ENCODE measurements at regions not wholly inside any gene's neighbourhood (a gene's known extent, or its start where the extent isn't known, plus 50 kb on each side); places are given as distances from the start of the nearest gene placed in this dataset.
A peak's percentile ranks its signal among the peaks of the same experiment; 100 is the strongest.

DNA sequence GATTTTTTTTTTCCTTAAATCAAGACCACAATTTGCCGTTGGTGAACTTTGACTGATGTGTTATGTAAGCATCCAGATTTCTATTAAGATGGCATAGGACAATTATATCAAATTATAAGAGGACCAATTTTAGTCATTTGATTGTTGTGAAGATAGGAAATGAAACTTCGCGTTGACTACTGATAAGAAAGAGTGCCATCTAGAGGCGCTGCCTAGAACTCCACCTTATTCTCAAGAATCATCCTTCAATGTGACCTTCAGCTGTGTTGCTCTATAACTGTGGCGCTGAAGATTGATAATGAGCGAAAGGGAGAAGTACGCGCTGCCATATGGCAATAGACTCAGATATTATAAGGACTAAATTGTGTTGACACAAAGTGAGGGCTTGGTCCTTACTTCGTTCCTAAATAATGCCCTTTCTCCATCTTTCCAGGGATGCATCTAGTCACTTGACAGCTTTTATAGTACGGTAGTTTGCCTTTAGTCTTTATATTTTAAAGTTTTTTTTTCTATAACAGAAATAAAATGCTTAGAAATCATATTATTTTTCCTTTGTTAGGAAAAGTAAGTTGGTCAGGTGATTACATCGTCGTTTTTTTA is 350.8 kb upstream of the STXBP6 start:
- no peaks in the 10 kb centered on the region for H3K27me3 ChIP-seq (ENCODE audit: control insufficient read depth, insufficient read depth, low read length)
- TF ChIP-seq, protein P1, sequence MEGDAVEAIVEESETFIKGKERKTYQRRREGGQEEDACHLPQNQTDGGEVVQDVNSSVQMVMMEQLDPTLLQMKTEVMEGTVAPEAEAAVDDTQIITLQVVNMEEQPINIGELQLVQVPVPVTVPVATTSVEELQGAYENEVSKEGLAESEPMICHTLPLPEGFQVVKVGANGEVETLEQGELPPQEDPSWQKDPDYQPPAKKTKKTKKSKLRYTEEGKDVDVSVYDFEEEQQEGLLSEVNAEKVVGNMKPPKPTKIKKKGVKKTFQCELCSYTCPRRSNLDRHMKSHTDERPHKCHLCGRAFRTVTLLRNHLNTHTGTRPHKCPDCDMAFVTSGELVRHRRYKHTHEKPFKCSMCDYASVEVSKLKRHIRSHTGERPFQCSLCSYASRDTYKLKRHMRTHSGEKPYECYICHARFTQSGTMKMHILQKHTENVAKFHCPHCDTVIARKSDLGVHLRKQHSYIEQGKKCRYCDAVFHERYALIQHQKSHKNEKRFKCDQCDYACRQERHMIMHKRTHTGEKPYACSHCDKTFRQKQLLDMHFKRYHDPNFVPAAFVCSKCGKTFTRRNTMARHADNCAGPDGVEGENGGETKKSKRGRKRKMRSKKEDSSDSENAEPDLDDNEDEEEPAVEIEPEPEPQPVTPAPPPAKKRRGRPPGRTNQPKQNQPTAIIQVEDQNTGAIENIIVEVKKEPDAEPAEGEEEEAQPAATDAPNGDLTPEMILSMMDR (conservative IDR thresholded peaks at IDR 0.05 in 1 of 2, IDR thresholded peaks at IDR 0.05 in 1 of 2; ENCODE audit: low read depth in 1 of 2, low read length in 2 of 2) = peak; percentile 69 to 82
- TF ChIP-seq EZH2 (IDR thresholded peaks at IDR 0.05; ENCODE audit: low read length, missing control alignments) = no peak
- no peaks in the 10 kb centered on the region for H3K4me1 ChIP-seq (ENCODE audit: control insufficient read depth, extremely low read depth, insufficient read depth, low read length)
- no peak overlapping the region for H3K27ac ChIP-seq (ENCODE audit: insufficient read depth, low read length)
- no peaks in the 10 kb centered on the region for H3K79me2 ChIP-seq (ENCODE audit: control insufficient read depth, insufficient read depth, low read length)
- H3K36me3 ChIP-seq (ENCODE audit: control insufficient read depth, insufficient read depth, low read length) = no peaks in the 10 kb centered on the region
- no peak overlapping the region for H3K9ac ChIP-seq (ENCODE audit: insufficient read depth, low read length)
- H3K9me3 ChIP-seq (ENCODE audit: control insufficient read depth, insufficient read depth, low read depth, low read length) = no peaks in the 10 kb centered on the region
- peak; percentile 31 to 50 for DNase-seq (ENCODE audit: low read depth in 2 of 2)
- H2AFZ ChIP-seq (ENCODE audit: low read length) = no peak overlapping the region
- H3K4me3 ChIP-seq (replicated peaks in 1 of 4; ENCODE audit: control extremely low read depth in 1 of 4, insufficient read depth in 1 of 4, low read depth in 3 of 4, low read length in 4 of 4) = no peak overlapping the region
- H4K20me1 ChIP-seq (ENCODE audit: control insufficient read depth, extremely low read depth, insufficient read depth, low read length) = no peaks in the 10 kb centered on the region
- H3K4me2 ChIP-seq (ENCODE audit: extremely low read depth, insufficient read depth, low read length) = no peak overlapping the region

DNA sequence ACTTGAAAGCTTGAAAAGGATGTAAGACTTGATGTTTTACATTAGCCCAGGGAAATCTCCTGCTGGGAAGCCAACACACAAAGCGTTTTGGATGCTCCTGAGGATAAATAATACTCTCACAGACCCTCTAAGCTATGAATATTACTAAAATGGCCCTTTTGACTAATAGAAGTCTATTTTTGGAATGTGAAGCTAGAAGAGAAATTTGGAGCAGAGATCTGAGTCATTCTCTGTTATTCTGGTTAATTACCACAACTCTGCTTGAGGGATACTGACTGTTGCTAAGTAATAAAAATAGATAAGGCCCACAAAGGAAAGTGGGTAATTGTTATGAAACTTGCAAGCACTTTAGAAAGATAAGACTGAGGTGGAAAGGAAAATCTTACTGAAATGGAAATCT is 346.2 kb upstream of the STXBP6 start:
- TF ChIP-seq EZH2 (IDR thresholded peaks at IDR 0.05; ENCODE audit: low read length, missing control alignments) = no peak
- TF ChIP-seq, protein P1 (conservative IDR thresholded peaks at IDR 0.05 in 1 of 2, IDR thresholded peaks at IDR 0.05 in 1 of 2; ENCODE audit: low read depth in 1 of 2, low read length in 2 of 2) = no peak
- H3K36me3 ChIP-seq (ENCODE audit: control insufficient read depth, insufficient read depth, low read length) = no peaks in the 10 kb centered on the region
- H4K20me1 ChIP-seq (ENCODE audit: control insufficient read depth, extremely low read depth, insufficient read depth, low read length) = no peaks in the 10 kb centered on the region
- no peak overlapping the region for H3K4me2 ChIP-seq (ENCODE audit: extremely low read depth, insufficient read depth, low read length)
- no peak overlapping the region for H3K27ac ChIP-seq (ENCODE audit: insufficient read depth, low read length)
- no peaks in the 10 kb centered on the region for H3K9me3 ChIP-seq (ENCODE audit: control insufficient read depth, insufficient read depth, low read depth, low read length)
- H3K79me2 ChIP-seq (ENCODE audit: control insufficient read depth, insufficient read depth, low read length) = no peaks in the 10 kb centered on the region
- H3K9ac ChIP-seq (ENCODE audit: insufficient read depth, low read length) = no peak overlapping the region
- H2AFZ ChIP-seq (ENCODE audit: low read length) = no peak overlapping the region
- no peaks in the 10 kb centered on the region for H3K27me3 ChIP-seq (ENCODE audit: control insufficient read depth, insufficient read depth, low read length)
- DNase-seq (ENCODE audit: low read depth in 2 of 2) = peak in 1 of 2 donors; percentile 7
- no peak overlapping the region for H3K4me3 ChIP-seq (replicated peaks in 1 of 4; ENCODE audit: control extremely low read depth in 1 of 4, insufficient read depth in 1 of 4, low read depth in 3 of 4, low read length in 4 of 4)
- H3K4me1 ChIP-seq (ENCODE audit: control insufficient read depth, extremely low read depth, insufficient read depth, low read length) = no peaks in the 10 kb centered on the region

- no peak for DNase-seq (ENCODE audit: low read depth in 2 of 2)
- Histone ChIP-seq H3K36me3 (ENCODE audit: control insufficient read depth, insufficient read depth, low read length) (no peaks in the 10 kb centered on the region), H3K4me1 (ENCODE audit: control insufficient read depth, extremely low read depth, insufficient read depth, low read length) (no peaks in the 10 kb centered on the region), H4K20me1 (ENCODE audit: control insufficient read depth, extremely low read depth, insufficient read depth, low read length) (no peaks in the 10 kb centered on the region), H3K27me3 (ENCODE audit: control insufficient read depth, insufficient read depth, low read length) (no peaks in the 10 kb centered on the region), H3K9ac (ENCODE audit: insufficient read depth, low read length) (no peak overlapping the region), H2AFZ (ENCODE audit: low read length) (no peak overlapping the region), H3K4me2 (ENCODE audit: extremely low read depth, insufficient read depth, low read length) (no peak overlapping the region), H3K9me3 (ENCODE audit: control insufficient read depth, insufficient read depth, low read depth, low read length) (no peaks in the 10 kb centered on the region), H3K79me2 (ENCODE audit: control insufficient read depth, insufficient read depth, low read length) (no peaks in the 10 kb centered on the region), H3K4me3 (replicated peaks in 1 of 4; ENCODE audit: control extremely low read depth in 1 of 4, insufficient read depth in 1 of 4, low read depth in 3 of 4, low read length in 4 of 4) (no peak overlapping the region), H3K27ac (ENCODE audit: insufficient read depth, low read length) (no peak overlapping the region)
- no peak for TF ChIP-seq EZH2 (IDR thresholded peaks at IDR 0.05; ENCODE audit: low read length, missing control alignments)
- TF ChIP-seq, protein P1 (conservative IDR thresholded peaks at IDR 0.05 in 1 of 2, IDR thresholded peaks at IDR 0.05 in 1 of 2; ENCODE audit: low read depth in 1 of 2, low read length in 2 of 2) = no peak
These were observed 344.9 kb upstream of the STXBP6 start for GRCh38 chr14:25394791-25395391.

Data from fibroblast of lung (primary cell).